ENCODE measurements at regions not wholly inside any gene's neighbourhood (a gene's known extent, or its start where the extent isn't known, plus 50 kb on each side); places are given as distances from the start of the nearest gene placed in this dataset.

DNA sequence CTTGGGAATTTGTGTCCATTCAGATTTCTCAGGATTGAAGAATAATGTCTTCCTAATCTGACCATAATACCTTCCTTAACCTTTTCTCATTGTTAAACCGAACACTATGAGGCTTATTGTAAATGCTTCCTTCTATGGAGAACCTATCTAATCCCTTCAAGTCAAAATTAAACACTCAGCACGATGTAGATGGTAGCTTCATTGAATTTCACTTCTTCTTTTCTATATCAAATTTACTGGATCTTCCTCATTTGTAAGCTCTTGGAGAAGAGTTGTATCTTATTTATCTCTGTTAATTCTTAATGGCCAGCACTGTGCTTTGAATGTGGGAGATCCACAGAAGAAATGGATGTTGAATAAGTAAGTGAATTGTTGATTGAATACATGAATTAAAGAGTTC, 109.0 kb upstream of the RAPGEF2 start:
- no peak overlapping the region for H3K27ac Mint-ChIP-seq
- no peak overlapping the region for H3K4me3 ChIP-seq (ENCODE audit: low read length)
- peaks cover 7 to 10% of the 10 kb centered on the region in 2 donors for H3K27me3 Mint-ChIP-seq (ENCODE audit: low read depth in 2 of 2)
- no peaks in the 10 kb centered on the region for H3K27me3 ChIP-seq (ENCODE audit: control insufficient read depth, insufficient read depth, low read length)
- intact Hi-C loops (cut with micrococcal nuclease) = no loop called here
- ATAC-seq (no peak), DNase-seq (no peak)
- H3K36me3 ChIP-seq (ENCODE audit: control insufficient read depth, insufficient read depth, low read length) = no peaks in the 10 kb centered on the region
- H3K9me3 ChIP-seq (ENCODE audit: control insufficient read depth, insufficient read depth, low read length) = no peaks in the 10 kb centered on the region
- no peaks in the 10 kb centered on the region for H3K4me1 ChIP-seq (ENCODE audit: control insufficient read depth, insufficient read depth, low read length)
- no peak overlapping the region for H3K4me3 Mint-ChIP-seq
- H3K4me1 Mint-ChIP-seq = no peaks in the 10 kb centered on the region
- H3K36me3 Mint-ChIP-seq = no peaks in the 10 kb centered on the region
- H3K27ac ChIP-seq (ENCODE audit: low read length) = no peak overlapping the region
- WGBS (ENCODE audit: insufficient coverage) = 50% methylated on average over 1 of the region's 2 CpGs
- TF ChIP-seq, protein P1, sequence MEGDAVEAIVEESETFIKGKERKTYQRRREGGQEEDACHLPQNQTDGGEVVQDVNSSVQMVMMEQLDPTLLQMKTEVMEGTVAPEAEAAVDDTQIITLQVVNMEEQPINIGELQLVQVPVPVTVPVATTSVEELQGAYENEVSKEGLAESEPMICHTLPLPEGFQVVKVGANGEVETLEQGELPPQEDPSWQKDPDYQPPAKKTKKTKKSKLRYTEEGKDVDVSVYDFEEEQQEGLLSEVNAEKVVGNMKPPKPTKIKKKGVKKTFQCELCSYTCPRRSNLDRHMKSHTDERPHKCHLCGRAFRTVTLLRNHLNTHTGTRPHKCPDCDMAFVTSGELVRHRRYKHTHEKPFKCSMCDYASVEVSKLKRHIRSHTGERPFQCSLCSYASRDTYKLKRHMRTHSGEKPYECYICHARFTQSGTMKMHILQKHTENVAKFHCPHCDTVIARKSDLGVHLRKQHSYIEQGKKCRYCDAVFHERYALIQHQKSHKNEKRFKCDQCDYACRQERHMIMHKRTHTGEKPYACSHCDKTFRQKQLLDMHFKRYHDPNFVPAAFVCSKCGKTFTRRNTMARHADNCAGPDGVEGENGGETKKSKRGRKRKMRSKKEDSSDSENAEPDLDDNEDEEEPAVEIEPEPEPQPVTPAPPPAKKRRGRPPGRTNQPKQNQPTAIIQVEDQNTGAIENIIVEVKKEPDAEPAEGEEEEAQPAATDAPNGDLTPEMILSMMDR (IDR thresholded peaks at IDR 0.05) = no peak
- H3K9me3 Mint-ChIP-seq = no peaks in the 10 kb centered on the region

DNA sequence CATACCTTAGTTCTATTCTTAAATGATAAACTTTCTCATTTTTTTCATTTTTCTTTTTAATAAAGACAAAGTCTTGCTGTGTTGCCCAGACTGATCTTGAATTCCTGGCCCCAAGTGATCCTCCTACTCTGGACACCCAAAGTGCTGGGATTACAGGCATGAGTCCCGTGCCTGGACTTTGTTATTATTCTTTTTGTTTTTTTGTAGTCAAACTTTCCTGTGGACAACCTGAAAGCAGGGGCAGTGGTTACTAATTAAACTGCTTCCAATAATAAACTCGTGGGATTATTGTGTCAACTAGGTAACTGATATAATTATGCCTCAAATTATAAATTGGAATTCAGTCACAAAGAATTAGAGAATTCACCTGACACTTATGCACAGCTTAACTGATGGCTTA, 107.8 kb upstream of the RAPGEF2 start:
- H3K36me3 ChIP-seq (ENCODE audit: control insufficient read depth, insufficient read depth, low read length) = no peaks in the 10 kb centered on the region
- H3K9me3 Mint-ChIP-seq = no peaks in the 10 kb centered on the region
- no peaks in the 10 kb centered on the region for H3K27me3 ChIP-seq (ENCODE audit: control insufficient read depth, insufficient read depth, low read length)
- peaks cover 3% of the 10 kb centered on the region in 2 donors for H3K27me3 Mint-ChIP-seq (ENCODE audit: low read depth in 2 of 2)
- whole genome bisulfite sequencing (ENCODE audit: insufficient coverage) = 100% methylated on average over 1 of the region's 2 CpGs
- H3K36me3 Mint-ChIP-seq = no peaks in the 10 kb centered on the region
- ATAC-seq (no peak), DNase-seq (no peak)
- H3K27ac ChIP-seq (ENCODE audit: low read length) = no peak overlapping the region
- TF ChIP-seq, protein P1 (IDR thresholded peaks at IDR 0.05) = no peak
- H3K4me3 ChIP-seq (ENCODE audit: low read length) = no peak overlapping the region
- no peaks in the 10 kb centered on the region for H3K4me1 ChIP-seq (ENCODE audit: control insufficient read depth, insufficient read depth, low read length)
- H3K27ac Mint-ChIP-seq = no peak overlapping the region
- H3K4me1 Mint-ChIP-seq = no peaks in the 10 kb centered on the region
- no peak overlapping the region for H3K4me3 Mint-ChIP-seq
- H3K9me3 ChIP-seq (ENCODE audit: control insufficient read depth, insufficient read depth, low read length) = no peaks in the 10 kb centered on the region
- intact Hi-C loops (cut with micrococcal nuclease) = no loop called here

DNA sequence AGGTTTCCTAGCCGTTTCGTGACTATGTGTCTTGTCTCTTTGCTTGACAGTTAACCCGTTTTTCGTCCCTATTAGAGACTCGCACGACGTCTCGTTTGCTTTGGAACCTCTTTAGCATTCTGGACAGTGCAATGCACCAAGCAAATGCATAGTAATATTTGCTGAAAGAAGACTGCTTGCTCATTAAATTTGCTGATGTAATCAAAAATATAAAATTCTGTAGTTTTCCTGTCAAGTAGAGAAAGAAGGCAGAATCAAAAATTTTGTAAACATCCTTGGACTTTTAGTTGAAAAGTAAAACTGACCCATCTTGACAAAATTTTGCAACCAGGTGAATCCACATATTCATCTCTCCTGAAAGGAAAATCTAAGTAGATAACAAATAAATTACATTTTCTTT, 106.9 kb upstream of the RAPGEF2 start:
- no peak overlapping the region for H3K27ac Mint-ChIP-seq
- no peak overlapping the region for H3K4me3 Mint-ChIP-seq
- no peak for DNase-seq
- no peaks in the 10 kb centered on the region for H3K9me3 Mint-ChIP-seq
- Histone ChIP-seq H3K27ac (ENCODE audit: low read length) (no peak overlapping the region), H3K9me3 (ENCODE audit: control insufficient read depth, insufficient read depth, low read length) (no peaks in the 10 kb centered on the region), H3K4me3 (ENCODE audit: low read length) (no peak overlapping the region), H3K27me3 (ENCODE audit: control insufficient read depth, insufficient read depth, low read length) (no peaks in the 10 kb centered on the region), H3K4me1 (ENCODE audit: control insufficient read depth, insufficient read depth, low read length) (no peaks in the 10 kb centered on the region), H3K36me3 (ENCODE audit: control insufficient read depth, insufficient read depth, low read length) (no peaks in the 10 kb centered on the region)
- WGBS (ENCODE audit: insufficient coverage) = 81% methylated on average over 8 of the region's 8 CpGs
- TF ChIP-seq, protein P1 (IDR thresholded peaks at IDR 0.05) = no peak
- H3K4me1 Mint-ChIP-seq = no peaks in the 10 kb centered on the region
- no peaks in the 10 kb centered on the region for H3K36me3 Mint-ChIP-seq
- no peak for ATAC-seq
- H3K27me3 Mint-ChIP-seq (ENCODE audit: low read depth in 2 of 2) = peaks cover 3 to 4% of the 10 kb centered on the region in 2 donors
- intact Hi-C loops (cut with micrococcal nuclease) = no loop called here

DNA sequence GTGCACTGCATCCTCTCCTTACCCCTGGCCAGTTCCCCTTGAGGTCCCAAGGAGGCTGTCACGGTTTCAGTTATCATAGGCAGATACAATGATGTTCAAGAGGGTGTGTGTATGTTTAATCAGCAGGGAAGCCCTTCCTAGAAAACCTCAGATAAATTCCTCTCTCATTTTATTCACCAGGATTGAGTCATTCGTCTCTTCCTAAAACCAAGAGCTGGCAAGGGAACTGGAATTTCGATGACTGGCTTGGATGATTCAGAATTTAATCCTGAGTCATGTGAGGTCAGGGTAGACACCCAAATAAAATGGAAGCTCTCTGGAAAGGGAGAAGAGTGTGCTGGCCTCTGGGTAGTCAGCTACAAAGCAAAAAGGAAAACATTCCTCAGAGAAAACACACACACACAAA, 106.2 kb upstream of the RAPGEF2 start:
- WGBS (ENCODE audit: insufficient coverage) = 90% methylated on average over 2 of the region's 3 CpGs
- Mint-ChIP-seq H3K9me3 (no peaks in the 10 kb centered on the region), H3K4me3 (no peak overlapping the region), H3K27me3 (ENCODE audit: low read depth in 2 of 2) (peaks cover 7 to 11% of the 10 kb centered on the region in 2 donors), H3K36me3 (no peaks in the 10 kb centered on the region), H3K27ac (no peak overlapping the region), H3K4me1 (no peaks in the 10 kb centered on the region)
- Histone ChIP-seq H3K4me1 (ENCODE audit: control insufficient read depth, insufficient read depth, low read length) (no peaks in the 10 kb centered on the region), H3K27me3 (ENCODE audit: control insufficient read depth, insufficient read depth, low read length) (no peaks in the 10 kb centered on the region), H3K27ac (ENCODE audit: low read length) (no peak overlapping the region), H3K9me3 (ENCODE audit: control insufficient read depth, insufficient read depth, low read length) (no peaks in the 10 kb centered on the region), H3K4me3 (ENCODE audit: low read length) (no peak overlapping the region), H3K36me3 (ENCODE audit: control insufficient read depth, insufficient read depth, low read length) (no peaks in the 10 kb centered on the region)
- intact Hi-C loops (cut with micrococcal nuclease) = no loop called here
- ATAC-seq (no peak), DNase-seq (no peak)
- TF ChIP-seq, protein P1 (IDR thresholded peaks at IDR 0.05) = no peak

Data from natural killer cell (primary cell).